Endothelial cell of umbilical vein (primary cell): ENCODE measurements at regions not wholly inside any gene's neighbourhood (a gene's known extent, or its start where the extent isn't known, plus 50 kb on each side); places are given as distances from the start of the nearest gene placed in this dataset.

ENCODE experiments used
- BruUV-seq: library from RNA; stranded (reverse); fragments of 400-500 nt; replicated peaks from 2 replicates; lab custom pipeline; 2021; lab: Mats Ljungman, UMichigan
- CTCF ChIA-PET: fragments of 300-600, 350-600 bp; sonication (Branson Sonifier 250); formaldehyde crosslinking; loops from one replicate; lab custom pipeline; 2021; ENCODE audit warnings: antibody characterized with exemption, inconsistent platforms; lab: Charles Lee
- POLR2A ChIA-PET: fragments of 300-600, 350-600 bp; sonication (Branson Sonifier 250); formaldehyde crosslinking; loops from one replicate; lab custom pipeline; 2021; ENCODE audit warnings: antibody characterized with exemption, inconsistent platforms; lab: Charles Lee
- DNase-seq: peaks from one replicate; pipeline ENCODE4 v3.0.0-alpha.2; 2011; ENCODE audit warnings: low read depth, low spot score
- FAIRE-seq: peaks from 2 replicates; lab custom pipeline; 2011; peaks lifted over from hg19 to GRCh38; lab: Jason Lieb, UNC
- H2AFZ ChIP-seq: 2 replicates; pipeline ENCODE4 v1.6.0; 2012; ENCODE audit warnings: low read depth, low read length, control low read depth, inconsistent platforms
- H3K27ac ChIP-seq: 2 replicates; pipeline ENCODE4 v1.5.1; 2011; ENCODE audit warnings: low read depth, mild to moderate bottlenecking, control low read depth, low read length, moderate library complexity; ENCODE audit not compliant: insufficient read depth
- H3K27me3 ChIP-seq, 2 experiments: 2 replicates each; pipeline versions ENCODE4 v1.6.0 to v1.6.1; 2011; ENCODE audit warnings: low read length in 2 of 2, mixed read lengths in 1 of 2; ENCODE audit not compliant: control insufficient read depth in 2 of 2, insufficient read depth in 2 of 2
- H3K36me3 ChIP-seq, 2 experiments: 2 replicates in 1 of 2; 3 replicates in 1 of 2; pipeline ENCODE4 v1.5.1; 2011; ENCODE audit warnings: low read length in 2 of 2, mild to moderate bottlenecking in 1 of 2, moderate library complexity in 1 of 2; ENCODE audit not compliant: control insufficient read depth in 2 of 2, insufficient read depth in 2 of 2; ENCODE audit errors: extremely low read depth in 1 of 2
- H3K4me1 ChIP-seq: 3 replicates; pipeline ENCODE4 v1.5.1; 2011; ENCODE audit warnings: mild to moderate bottlenecking, low read length; ENCODE audit not compliant: control insufficient read depth, insufficient read depth; ENCODE audit errors: extremely low read depth
- H3K4me2 ChIP-seq: 2 replicates; pipeline ENCODE4 v1.6.1; 2011; ENCODE audit warnings: low read length, control low read depth, mixed read lengths; ENCODE audit not compliant: insufficient read depth
- H3K4me3 ChIP-seq, 3 experiments: fragments of 200-600 bp in 1 of 3; sonication (generic), shearing (Covaris generic) in 1 of 3; replicated peaks in 1 of 3; 2 replicates each; pipeline ENCODE4 v1.5.1; 2011 to 2016; ENCODE audit warnings: control low read depth in 3 of 3, low read length in 3 of 3, mild to moderate bottlenecking in 2 of 3, inconsistent platforms in 1 of 3, low read depth in 1 of 3, moderate library complexity in 1 of 3; ENCODE audit not compliant: insufficient read depth in 1 of 3
- H3K79me2 ChIP-seq: 2 replicates; pipeline ENCODE4 v1.6.0; 2012; ENCODE audit warnings: low read length, inconsistent platforms; ENCODE audit not compliant: control insufficient read depth, insufficient read depth
- H3K9ac ChIP-seq: replicated peaks from 2 replicates; pipeline ENCODE3; 2011; ENCODE audit warnings: low read length, control low read depth; ENCODE audit not compliant: insufficient read depth; ENCODE audit errors: extremely low read depth
- H3K9me1 ChIP-seq: replicated peaks from 3 replicates; pipeline ENCODE4 v1.6.0; 2011; ENCODE audit warnings: mild to moderate bottlenecking, low read length; ENCODE audit not compliant: control insufficient read depth, insufficient read depth; ENCODE audit errors: extremely low read depth
- H3K9me3 ChIP-seq: replicated peaks from 2 replicates; pipeline ENCODE4 v1.5.1; 2012; ENCODE audit warnings: low read length, inconsistent platforms; ENCODE audit not compliant: control insufficient read depth, insufficient read depth
- H4K20me1 ChIP-seq: replicated peaks from 2 replicates; pipeline ENCODE3; 2011; ENCODE audit warnings: mild to moderate bottlenecking, low read length; ENCODE audit not compliant: control insufficient read depth, insufficient read depth; ENCODE audit errors: extremely low read depth
- EZH2 ChIP-seq: IDR thresholded peaks from 2 replicates; pipeline ENCODE4 v1.6.1; 2012; ENCODE audit warnings: borderline replicate concordance, low read depth, mild to moderate bottlenecking, moderate library complexity, low read length, inconsistent platforms; ENCODE audit not compliant: severe bottlenecking
- GATA2 ChIP-seq: IDR thresholded peaks from 2 replicates; pipeline ENCODE4 v1.7.0; 2011; ENCODE audit warnings: low read depth, mild to moderate bottlenecking, moderate library complexity, mixed read lengths, low read length; ENCODE audit not compliant: insufficient read length, insufficient read depth
- JUN ChIP-seq: IDR thresholded peaks from 2 replicates; pipeline ENCODE4 v1.6.1; 2011; ENCODE audit warnings: borderline replicate concordance, low read depth; ENCODE audit not compliant: insufficient read length, insufficient read depth
- POLR2AphosphoS5 ChIP-seq: IDR thresholded peaks from 2 replicates; pipeline ENCODE4 v1.6.1; 2012; ENCODE audit warnings: low read depth, mild to moderate bottlenecking, control low read depth, low read length, moderate library complexity; ENCODE audit not compliant: insufficient read depth
- dilution Hi-C: fragments of 300-500 bp; cut with MboI; formaldehyde crosslinking; loops from one replicate; pipeline ENCODE4 v1.15.0; 2019; ENCODE audit warnings: low sequenced_read_pairs; ENCODE audit not compliant: extremely low pct_ligation_motif_present
- intact Hi-C: fragments of 100-400 bp; cut with micrococcal nuclease; formaldehyde crosslinking; loops from one replicate; pipeline ENCODE4 v1.10.0; 2022
- TF ChIP-seq, protein P1 (sequence below): IDR thresholded peaks from 2 replicates; pipeline ENCODE4 v1.6.1; 2011; ENCODE audit not compliant: insufficient read depth, insufficient read length
- TF ChIP-seq, protein P2 (sequence below), 2 donors: IDR thresholded peaks; 1 replicate in 1 of 2; 2 replicates in 1 of 2; pipeline ENCODE4 v1.5.1; 2011; ENCODE audit warnings: low read length in 2 of 2, mild to moderate bottlenecking in 2 of 2, moderate library complexity in 2 of 2, control low read depth in 1 of 2, inconsistent platforms in 1 of 2, low read depth in 1 of 2; ENCODE audit not compliant: insufficient read depth in 1 of 2; ENCODE audit errors: extremely low read depth in 1 of 2

DNA sequence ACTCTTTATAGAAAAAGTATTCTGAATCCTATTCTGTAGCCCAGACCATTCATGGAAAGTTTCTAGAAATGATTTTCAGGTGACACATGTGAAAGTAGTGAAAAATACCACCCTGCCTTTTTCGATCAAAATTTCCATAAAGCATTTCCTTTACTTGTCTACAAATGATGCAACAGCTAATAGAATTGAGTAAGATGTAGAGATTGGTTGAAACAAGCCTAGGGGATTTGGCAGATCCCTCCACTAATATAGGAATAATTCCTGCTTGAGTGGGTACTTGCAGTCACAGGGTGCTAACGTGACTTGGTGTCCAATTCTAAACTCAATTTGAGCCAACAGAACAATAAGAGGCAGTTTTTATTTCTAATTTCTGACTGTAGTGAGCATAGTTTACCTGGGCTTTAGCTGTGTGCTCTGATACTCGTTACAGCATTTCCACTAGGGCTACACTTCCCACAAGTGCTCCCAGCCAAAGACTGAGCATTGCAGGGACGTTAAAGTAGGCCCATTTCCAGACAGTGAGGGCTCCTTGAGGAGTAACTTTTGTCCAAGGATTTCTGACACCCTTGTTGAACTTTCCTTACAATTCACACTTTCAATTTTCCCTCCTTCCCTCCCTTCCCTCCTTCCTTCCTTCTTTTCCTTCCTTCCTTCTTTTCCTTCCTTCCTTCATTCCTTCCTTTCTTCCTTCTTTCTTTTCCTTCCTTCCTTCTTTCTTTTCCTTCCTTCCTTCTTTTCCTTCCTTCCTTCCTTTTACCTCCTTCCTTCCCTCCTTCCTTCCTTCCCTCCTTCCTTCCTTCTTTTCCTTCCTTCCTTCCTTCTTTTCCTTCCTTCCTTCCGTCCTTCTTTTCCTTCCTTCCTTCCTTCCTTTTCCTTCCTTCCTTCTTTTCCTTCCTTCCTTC lies 53.9 kb upstream of the TP63 start:
- dilution Hi-C loops, result no loop called here

More for the DNA sequence above, 53.9 kb upstream of the TP63 start:
- no peak overlapping the region for H3K27ac ChIP-seq
- no peak for DNase-seq
- H3K4me2 ChIP-seq, result no peak overlapping the region
- intact Hi-C loops, result no loop called here
- H3K4me1 ChIP-seq, result no peaks in the 10 kb centered on the region
- no peaks in the 10 kb centered on the region for H3K27me3 ChIP-seq
- H3K9me1 ChIP-seq, result no peaks in the 10 kb centered on the region
- H3K9ac ChIP-seq, result no peak overlapping the region
- ChIA-PET CTCF (no interaction called here), POLR2A (no interaction called here)
- H3K36me3 ChIP-seq, result no peaks in the 10 kb centered on the region
- no peaks in the 10 kb centered on the region for H4K20me1 ChIP-seq
- FAIRE-seq, result no peak
- no peak overlapping the region for H3K4me3 ChIP-seq
- peaks cover 2% of the 10 kb centered on the region for H3K9me3 ChIP-seq
- TF ChIP-seq POLR2AphosphoS5, result no peak
- no peak for TF ChIP-seq GATA2
- TF ChIP-seq EZH2, result no peak
- TF ChIP-seq, protein P1, sequence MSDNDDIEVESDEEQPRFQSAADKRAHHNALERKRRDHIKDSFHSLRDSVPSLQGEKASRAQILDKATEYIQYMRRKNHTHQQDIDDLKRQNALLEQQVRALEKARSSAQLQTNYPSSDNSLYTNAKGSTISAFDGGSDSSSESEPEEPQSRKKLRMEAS, result no peak
- TF ChIP-seq, protein P2, sequence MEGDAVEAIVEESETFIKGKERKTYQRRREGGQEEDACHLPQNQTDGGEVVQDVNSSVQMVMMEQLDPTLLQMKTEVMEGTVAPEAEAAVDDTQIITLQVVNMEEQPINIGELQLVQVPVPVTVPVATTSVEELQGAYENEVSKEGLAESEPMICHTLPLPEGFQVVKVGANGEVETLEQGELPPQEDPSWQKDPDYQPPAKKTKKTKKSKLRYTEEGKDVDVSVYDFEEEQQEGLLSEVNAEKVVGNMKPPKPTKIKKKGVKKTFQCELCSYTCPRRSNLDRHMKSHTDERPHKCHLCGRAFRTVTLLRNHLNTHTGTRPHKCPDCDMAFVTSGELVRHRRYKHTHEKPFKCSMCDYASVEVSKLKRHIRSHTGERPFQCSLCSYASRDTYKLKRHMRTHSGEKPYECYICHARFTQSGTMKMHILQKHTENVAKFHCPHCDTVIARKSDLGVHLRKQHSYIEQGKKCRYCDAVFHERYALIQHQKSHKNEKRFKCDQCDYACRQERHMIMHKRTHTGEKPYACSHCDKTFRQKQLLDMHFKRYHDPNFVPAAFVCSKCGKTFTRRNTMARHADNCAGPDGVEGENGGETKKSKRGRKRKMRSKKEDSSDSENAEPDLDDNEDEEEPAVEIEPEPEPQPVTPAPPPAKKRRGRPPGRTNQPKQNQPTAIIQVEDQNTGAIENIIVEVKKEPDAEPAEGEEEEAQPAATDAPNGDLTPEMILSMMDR (IDR thresholded peaks at IDR 0.05; ENCODE audit: extremely low read depth in 1 of 2, insufficient read depth in 1 of 2, low read depth in 1 of 2, low read length in 2 of 2), result no peak
- TF ChIP-seq JUN, result no peak
- no peak overlapping the region for H2AFZ ChIP-seq
- BruUV-seq, result no TSS peak
- no peaks in the 10 kb centered on the region for H3K79me2 ChIP-seq
